ENCODE measurements at regions not wholly inside any gene's neighbourhood (a gene's known extent, or its start where the extent isn't known, plus 50 kb on each side); places are given as distances from the start of the nearest gene placed in this dataset.
"Not testable (repeated sequence)": the region's sequence is repeated elsewhere in the genome, so short reads cannot be mapped to it uniquely, and the experiment has no call there.

DNA sequence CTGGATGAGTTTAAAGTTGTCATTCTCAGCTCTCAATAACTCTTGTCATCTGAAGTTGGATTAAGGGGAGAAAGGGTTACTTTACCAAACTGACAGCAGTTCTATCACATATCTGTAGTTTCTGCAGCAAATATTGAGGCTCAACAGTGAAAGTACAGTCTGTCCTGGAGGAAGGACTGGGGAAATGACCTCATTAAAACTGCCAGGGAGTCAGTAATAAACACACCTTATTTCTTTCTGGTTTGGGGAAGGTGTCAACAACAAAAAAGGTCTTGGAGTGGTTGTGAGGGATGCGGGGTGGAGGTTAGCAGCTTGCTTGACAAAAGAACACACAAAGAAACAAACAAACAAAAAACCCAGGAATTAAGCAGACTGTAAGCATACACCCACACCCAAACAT is 1418.0 kb downstream of the STIM2 start:
- H3K9me3 ChIP-seq: no peaks in the 10 kb centered on the region
- no peak for DNase-seq
- intact Hi-C loops (cut with DNase I): no loop called here
- 45 to 75% methylated on average over 1 of the region's 1 CpG for WGBS, 2 donors
- H3K36me3 ChIP-seq: no peaks in the 10 kb centered on the region
- no peak overlapping the region for H3K27ac ChIP-seq
- H3K4me1 ChIP-seq: no peaks in the 10 kb centered on the region
- TF ChIP-seq, protein P1, sequence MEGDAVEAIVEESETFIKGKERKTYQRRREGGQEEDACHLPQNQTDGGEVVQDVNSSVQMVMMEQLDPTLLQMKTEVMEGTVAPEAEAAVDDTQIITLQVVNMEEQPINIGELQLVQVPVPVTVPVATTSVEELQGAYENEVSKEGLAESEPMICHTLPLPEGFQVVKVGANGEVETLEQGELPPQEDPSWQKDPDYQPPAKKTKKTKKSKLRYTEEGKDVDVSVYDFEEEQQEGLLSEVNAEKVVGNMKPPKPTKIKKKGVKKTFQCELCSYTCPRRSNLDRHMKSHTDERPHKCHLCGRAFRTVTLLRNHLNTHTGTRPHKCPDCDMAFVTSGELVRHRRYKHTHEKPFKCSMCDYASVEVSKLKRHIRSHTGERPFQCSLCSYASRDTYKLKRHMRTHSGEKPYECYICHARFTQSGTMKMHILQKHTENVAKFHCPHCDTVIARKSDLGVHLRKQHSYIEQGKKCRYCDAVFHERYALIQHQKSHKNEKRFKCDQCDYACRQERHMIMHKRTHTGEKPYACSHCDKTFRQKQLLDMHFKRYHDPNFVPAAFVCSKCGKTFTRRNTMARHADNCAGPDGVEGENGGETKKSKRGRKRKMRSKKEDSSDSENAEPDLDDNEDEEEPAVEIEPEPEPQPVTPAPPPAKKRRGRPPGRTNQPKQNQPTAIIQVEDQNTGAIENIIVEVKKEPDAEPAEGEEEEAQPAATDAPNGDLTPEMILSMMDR (IDR thresholded peaks at IDR 0.05): no peak
- no peak for TF ChIP-seq POLR2A (IDR thresholded peaks at IDR 0.05)
- H3K27me3 ChIP-seq: no peaks in the 10 kb centered on the region
- no peak overlapping the region for H3K4me3 ChIP-seq

DNA sequence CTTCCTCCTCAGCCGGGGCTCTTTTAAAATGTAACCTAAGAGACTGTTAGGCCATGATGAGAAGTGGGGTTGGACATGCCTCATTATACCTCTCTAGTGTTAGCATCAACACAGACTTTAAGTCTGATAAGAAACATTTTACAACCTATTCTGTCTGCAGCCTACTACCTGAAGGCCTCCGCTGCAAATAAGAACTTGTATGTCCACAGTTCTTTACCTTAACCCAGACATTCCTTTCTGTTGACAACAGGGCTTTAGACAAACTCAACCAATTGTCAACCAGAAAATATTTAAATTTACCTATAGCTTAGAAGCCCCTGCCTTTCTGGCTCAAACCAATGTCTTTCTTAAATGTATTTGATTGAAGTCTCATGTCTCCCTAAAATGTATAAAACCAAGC is 1418.6 kb downstream of the STIM2 start:
- no peaks in the 10 kb centered on the region for H3K9me3 ChIP-seq
- TF ChIP-seq, protein P1 (IDR thresholded peaks at IDR 0.05): no peak
- TF ChIP-seq POLR2A (IDR thresholded peaks at IDR 0.05): no peak
- no peak overlapping the region for H3K27ac ChIP-seq
- DNase-seq: no peak
- H3K27me3 ChIP-seq: no peaks in the 10 kb centered on the region
- 81 to 83% methylated on average over 2 of the region's 2 CpGs for WGBS, 2 donors
- intact Hi-C loops (cut with DNase I): no loop called here
- no peaks in the 10 kb centered on the region for H3K36me3 ChIP-seq
- H3K4me1 ChIP-seq: no peaks in the 10 kb centered on the region
- H3K4me3 ChIP-seq: no peak overlapping the region

DNA sequence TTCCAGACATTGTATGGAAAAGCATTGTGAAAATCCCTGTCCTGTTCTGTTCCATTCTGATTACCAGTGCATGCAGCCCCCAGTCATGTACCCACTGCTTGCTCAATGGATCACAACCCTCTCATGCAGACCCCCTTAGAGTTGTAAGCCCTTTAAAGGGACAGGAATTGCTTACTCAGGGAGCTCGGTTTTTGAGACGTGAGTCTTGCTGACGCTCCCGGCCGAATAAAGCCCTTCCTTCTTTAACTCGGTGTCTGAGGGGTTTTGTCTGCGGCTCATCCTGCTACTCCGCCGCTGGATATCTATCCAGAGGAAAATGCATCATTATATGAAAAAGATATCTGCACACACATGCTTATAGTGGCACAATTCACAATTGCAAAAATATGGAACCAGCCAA is 1425.6 kb downstream of the STIM2 start:
- H3K4me1 ChIP-seq; DNase-seq; intact Hi-C loops (cut with DNase I); H3K9me3 ChIP-seq; H3K36me3 ChIP-seq; H3K27me3 ChIP-seq; H3K27ac ChIP-seq; H3K4me3 ChIP-seq: not testable (repeated sequence)
- WGBS, 2 donors: 72 to 91% methylated on average over 6 to 9 of the region's 9 CpGs

DNA sequence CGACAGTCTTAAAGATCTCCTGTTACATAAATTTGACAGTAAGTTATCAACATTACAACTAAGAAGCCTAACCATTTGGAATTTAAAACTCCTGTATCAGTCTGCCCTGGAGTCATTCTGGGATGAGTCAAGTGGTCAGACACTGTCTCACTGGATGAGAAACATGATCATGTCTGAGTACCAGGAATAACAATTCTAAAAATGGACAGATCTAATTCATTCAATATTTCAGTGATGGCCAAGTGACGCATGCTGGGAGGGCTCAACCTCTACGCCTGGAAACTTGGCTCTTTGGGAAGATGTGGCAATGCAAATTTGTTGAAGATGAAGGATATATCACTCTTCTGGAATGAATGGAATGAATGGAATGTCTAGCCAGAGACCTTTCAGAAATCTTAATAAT is 1427.2 kb downstream of the STIM2 start:
- Histone ChIP-seq H3K4me1 (no peaks in the 10 kb centered on the region), H3K4me3 (no peak overlapping the region), H3K27me3 (no peaks in the 10 kb centered on the region), H3K9me3 (no peaks in the 10 kb centered on the region), H3K36me3 (no peaks in the 10 kb centered on the region), H3K27ac (no peak overlapping the region)
- no peak for DNase-seq
- TF ChIP-seq, protein P1 (IDR thresholded peaks at IDR 0.05): no peak
- no peak for TF ChIP-seq POLR2A (IDR thresholded peaks at IDR 0.05)
- WGBS, 2 donors: 34 to 38% methylated on average over 3 of the region's 3 CpGs
- intact Hi-C loops (cut with DNase I): no loop called here

DNA sequence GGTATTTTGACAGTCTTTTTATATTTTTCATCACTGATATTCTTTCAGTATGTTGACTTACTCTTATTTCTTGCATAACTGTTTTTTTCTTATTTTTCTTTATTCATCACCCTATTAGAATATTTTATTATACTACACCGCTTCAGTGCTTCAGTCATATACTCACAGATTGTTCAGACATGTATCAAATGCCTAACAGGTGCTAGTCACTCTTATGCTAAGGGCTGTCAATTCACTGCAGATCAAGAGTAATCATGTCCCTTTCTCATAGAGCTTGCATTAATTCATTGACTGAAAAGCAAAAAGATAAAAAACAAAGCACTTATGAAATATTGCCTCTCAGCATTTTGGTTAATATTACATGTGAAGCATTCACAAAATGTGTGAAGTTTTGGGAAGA is 1435.6 kb downstream of the STIM2 start:
- Histone ChIP-seq H3K27ac (no peak overlapping the region), H3K36me3 (no peaks in the 10 kb centered on the region), H3K9me3 (no peaks in the 10 kb centered on the region), H3K27me3 (no peaks in the 10 kb centered on the region), H3K4me1 (no peaks in the 10 kb centered on the region), H3K4me3 (no peak overlapping the region)
- WGBS, 2 donors: 69 to 70% methylated on average over 1 of the region's 1 CpG
- TF ChIP-seq, protein P1 (IDR thresholded peaks at IDR 0.05): no peak
- TF ChIP-seq POLR2A (IDR thresholded peaks at IDR 0.05): no peak
- intact Hi-C loops (cut with DNase I): no loop called here
- DNase-seq: no peak

DNA sequence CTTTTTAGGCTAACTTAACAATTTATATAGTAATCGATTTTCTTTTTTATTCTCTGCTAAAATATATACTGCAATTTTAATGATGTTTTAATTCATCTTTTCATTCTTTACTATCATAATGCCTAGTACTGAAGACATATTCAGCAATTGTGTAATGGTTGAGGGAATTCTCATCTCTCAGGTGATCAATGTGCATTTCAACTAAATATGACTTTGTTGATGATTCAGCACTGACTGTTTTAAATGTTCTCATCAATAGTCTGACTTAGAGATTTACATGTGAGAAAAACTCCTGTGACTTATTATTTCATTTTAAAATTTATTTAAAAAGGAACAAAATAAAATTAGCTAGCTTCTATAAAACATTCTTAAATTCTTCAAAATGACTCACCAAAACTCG is 1450.3 kb downstream of the STIM2 start:
- no peak for DNase-seq
- Histone ChIP-seq H3K36me3 (no peaks in the 10 kb centered on the region), H3K4me3 (no peak overlapping the region), H3K27me3 (no peaks in the 10 kb centered on the region), H3K9me3 (peaks cover 0 to 4% (median 0%) of the 10 kb centered on the region in 3 donors), H3K4me1 (no peaks in the 10 kb centered on the region), H3K27ac (no peak overlapping the region)
- intact Hi-C loops (cut with DNase I): no loop called here
- TF ChIP-seq, protein P1 (IDR thresholded peaks at IDR 0.05): no peak
- TF ChIP-seq POLR2A (IDR thresholded peaks at IDR 0.05): no peak
- 73 to 78% methylated on average over 2 of the region's 2 CpGs for WGBS, 2 donors

DNA sequence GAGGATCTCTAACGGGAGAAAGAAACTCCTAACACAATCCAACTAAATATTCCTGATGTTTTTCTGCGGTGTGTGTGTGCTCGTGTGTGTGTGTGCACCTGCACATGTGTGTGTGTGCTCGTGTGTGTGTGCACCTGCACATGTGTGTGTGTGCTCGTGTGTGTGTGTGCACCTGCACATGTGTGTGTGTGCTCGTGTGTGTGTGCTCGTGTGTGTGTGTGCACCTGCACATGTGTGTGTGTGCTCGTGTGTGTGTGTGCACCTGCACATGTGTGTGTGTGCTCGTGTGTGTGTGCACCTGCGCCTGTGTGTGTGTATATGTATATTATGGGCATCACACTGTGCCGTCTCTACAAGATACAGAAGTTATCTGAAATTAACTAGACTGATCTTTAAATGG is 1451.9 kb downstream of the STIM2 start:
- H3K36me3 ChIP-seq; H3K27me3 ChIP-seq; DNase-seq; H3K4me3 ChIP-seq; intact Hi-C loops (cut with DNase I); H3K9me3 ChIP-seq; H3K4me1 ChIP-seq; H3K27ac ChIP-seq: not testable (repeated sequence)
- WGBS, 2 donors: 57 to 73% methylated on average over 3 to 11 of the region's 11 CpGs
